Right lobe of liver (tissue), 4 donors: ENCODE measurements at regions not wholly inside any gene's neighbourhood (a gene's known extent, or its start where the extent isn't known, plus 50 kb on each side); places are given as distances from the start of the nearest gene placed in this dataset.

Experiments
- CTCF ChIP-seq, 4 donors: fragments of 200-600 bp in 3 of 4; fragments of 450-650 bp in 1 of 4; IDR thresholded peaks; one replicate each; pipeline versions ENCODE4 v1.5.1 to v1.8.0; 2016 to 2022; ENCODE audit warnings: antibody characterized with exemption in 4 of 4, mild to moderate bottlenecking in 2 of 4
- POLR2A ChIP-seq: fragments of 450-650 bp; IDR thresholded peaks from one replicate; pipeline ENCODE4 v1.6.1; 2017; ENCODE audit warnings: antibody characterized with exemption, mild to moderate bottlenecking
- donor health status: DM: no; HTN: no; CAD: no.
- donor health status: DM: no; HTN: no; CAD: no.
- donor health status: DM: no; HTN: yes; CAD: no.

DNA sequence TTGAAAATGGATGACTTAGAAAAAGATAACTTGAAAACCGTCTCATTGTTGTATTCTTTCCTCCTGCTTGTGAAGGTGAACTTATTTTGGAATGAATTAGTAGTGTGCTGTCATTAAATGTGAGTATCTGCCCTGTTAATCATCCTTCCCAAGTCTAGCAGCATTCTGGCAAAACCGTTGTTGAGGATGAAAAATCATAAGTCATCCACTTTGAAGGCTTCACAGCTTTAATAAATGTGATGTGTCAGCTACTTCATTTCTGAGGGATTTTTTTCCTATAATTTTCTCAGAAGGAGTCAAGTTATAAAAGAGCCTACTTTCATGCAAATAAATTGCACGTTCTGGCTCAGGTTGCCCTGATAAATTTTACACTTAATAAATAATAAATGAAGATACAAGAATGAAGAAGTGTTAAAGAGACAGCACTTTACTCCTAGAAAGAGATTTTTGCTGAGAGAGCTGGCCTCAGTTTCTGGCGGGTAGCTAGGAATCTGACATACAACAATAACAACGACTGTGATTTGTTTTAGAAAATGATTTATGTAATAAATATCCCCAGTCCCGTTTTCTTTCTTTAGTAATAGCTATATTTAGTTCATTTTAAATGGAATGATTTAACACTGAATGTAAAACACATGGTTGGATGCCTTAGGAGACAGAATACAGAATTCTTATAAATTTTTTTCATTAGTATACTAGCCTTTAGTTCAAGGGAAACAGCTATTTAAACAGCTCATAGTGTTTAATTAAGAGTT, 516.5 kb upstream of the KLF6 start:
- no peak for TF ChIP-seq CTCF (IDR thresholded peaks at IDR 0.05)
- TF ChIP-seq POLR2A: no peak
